ENCODE measurements at regions not wholly inside any gene's neighbourhood (a gene's known extent, or its start where the extent isn't known, plus 50 kb on each side); places are given as distances from the start of the nearest gene placed in this dataset.
"Not testable (repeated sequence)": the region's sequence is repeated elsewhere in the genome, so short reads cannot be mapped to it uniquely, and the experiment has no call there.

GRCh38 chr10:70987396-70988130 lies 99.2 kb upstream of the PCBD1 start:
- DNase-seq (ENCODE audit: low read depth in 4 of 4, low spot score in 2 of 4), result no peak

GRCh38 chr10:70990156-70990555 lies 101.8 kb upstream of the PCBD1 start:
- DNase-seq (ENCODE audit: low read depth in 4 of 4, low spot score in 2 of 4), result not testable (repeated sequence)

GRCh38 chr10:70990681-70991080 lies 102.3 kb upstream of the PCBD1 start:
- DNase-seq (ENCODE audit: low read depth in 4 of 4, low spot score in 2 of 4), result no peak

GRCh38 chr10:70991140-70992124 lies 103.1 kb upstream of the PCBD1 start:
- DNase-seq (ENCODE audit: low read depth in 4 of 4, low spot score in 2 of 4), result no peak

- no peak for DNase-seq (ENCODE audit: low read depth in 4 of 4, low spot score in 2 of 4)
These were observed 104.1 kb upstream of the PCBD1 start for GRCh38 chr10:70992436-70992835.

GRCh38 chr10:70993051-70993450 lies 104.7 kb upstream of the PCBD1 start:
- no peak for DNase-seq (ENCODE audit: low read depth in 4 of 4, low spot score in 2 of 4)

GRCh38 chr10:70996549-70996948 lies 108.2 kb upstream of the PCBD1 start:
- DNase-seq (ENCODE audit: low read depth in 4 of 4, low spot score in 2 of 4), result no peak

GRCh38 chr10:70997236-70997635 lies 108.9 kb upstream of the PCBD1 start:
- DNase-seq (ENCODE audit: low read depth in 4 of 4, low spot score in 2 of 4), result no peak

GRCh38 chr10:70998086-70998485 lies 109.7 kb upstream of the PCBD1 start:
- no peak for DNase-seq (ENCODE audit: low read depth in 4 of 4, low spot score in 2 of 4)

GRCh38 chr10:71001470-71001869 lies 113.1 kb upstream of the PCBD1 start:
- no peak for DNase-seq (ENCODE audit: low read depth in 4 of 4, low spot score in 2 of 4)

GRCh38 chr10:71004176-71005075 lies 116.1 kb upstream of the PCBD1 start:
- DNase-seq (ENCODE audit: low read depth in 4 of 4, low spot score in 2 of 4), result no peak

- no peak for DNase-seq (ENCODE audit: low read depth in 4 of 4, low spot score in 2 of 4)
These were observed 117.3 kb upstream of the PCBD1 start for GRCh38 chr10:71005337-71006305.

- DNase-seq (ENCODE audit: low read depth in 4 of 4, low spot score in 2 of 4), result no peak
These were observed 118.1 kb upstream of the PCBD1 start for GRCh38 chr10:71006506-71006905.

- DNase-seq (ENCODE audit: low read depth in 4 of 4, low spot score in 2 of 4), result no peak
These were observed 119.2 kb upstream of the PCBD1 start for GRCh38 chr10:71007516-71007915.

GRCh38 chr10:71008150-71008549 lies 119.8 kb upstream of the PCBD1 start:
- no peak for DNase-seq (ENCODE audit: low read depth in 4 of 4, low spot score in 2 of 4)

- DNase-seq (ENCODE audit: low read depth in 4 of 4, low spot score in 2 of 4), result peak in 1 of 4 donors; percentile 13
These were observed 120.8 kb upstream of the PCBD1 start for GRCh38 chr10:71009126-71009525.

GRCh38 chr10:71010730-71011129 lies 122.4 kb upstream of the PCBD1 start:
- DNase-seq (ENCODE audit: low read depth in 4 of 4, low spot score in 2 of 4), result no peak

GRCh38 chr10:71011141-71011540 lies 122.8 kb upstream of the PCBD1 start:
- no peak for DNase-seq (ENCODE audit: low read depth in 4 of 4, low spot score in 2 of 4)

- no peak for DNase-seq (ENCODE audit: low read depth in 4 of 4, low spot score in 2 of 4)
These were observed 125.8 kb upstream of the PCBD1 start for GRCh38 chr10:71014021-71014805.
